ENCODE measurements at regions not wholly inside any gene's neighbourhood (a gene's known extent, or its start where the extent isn't known, plus 50 kb on each side); places are given as distances from the start of the nearest gene placed in this dataset.

- ATAC-seq (ENCODE audit: poor library complexity): no peak
- H3K4me3 ChIP-seq (ENCODE audit: low read length): no peak overlapping the region
- no peak for TF ChIP-seq CTCF (IDR thresholded peaks at IDR 0.05)
- H3K4me1 ChIP-seq (ENCODE audit: insufficient read depth, low read length): no peaks in the 10 kb centered on the region
- ChIA-PET POLR2A (no interaction called here), CTCF (interaction anchor here (0.7 kb wide), 2 partner anchors 34 to 276 kb away, joined by 3 to 4 read pairs; no protein-coding TSS in a partner anchor)
- intact Hi-C loops (cut with DNase I, micrococcal nuclease): no loop called here
- no peaks in the 10 kb centered on the region for H3K27me3 ChIP-seq (ENCODE audit: control insufficient read depth in 1 of 2, insufficient read depth in 2 of 2, low read length in 2 of 2)
- no peaks in the 10 kb centered on the region for H3K4me1 Mint-ChIP-seq (ENCODE audit: low read depth)
- no peaks in the 10 kb centered on the region for H3K36me3 Mint-ChIP-seq (ENCODE audit: low read depth)
- no peak overlapping the region for H3K4me3 Mint-ChIP-seq
- no peak for DNase-seq
- H3K36me3 ChIP-seq (ENCODE audit: insufficient read depth, low read length): no peaks in the 10 kb centered on the region
- H3K27ac Mint-ChIP-seq: no peak overlapping the region
- H3K27me3 Mint-ChIP-seq: no peaks in the 10 kb centered on the region
- no peak overlapping the region for H3K27ac ChIP-seq (ENCODE audit: low read depth in 1 of 2, low read length in 2 of 2)
- H3K9me3 ChIP-seq (ENCODE audit: control insufficient read depth in 1 of 2, insufficient read depth in 1 of 2, low read length in 2 of 2): no peaks in the 10 kb centered on the region
- no peaks in the 10 kb centered on the region for H3K9me3 Mint-ChIP-seq
Observed at GRCh38 chr6:138647006-138647405, 126.6 kb upstream of the CCDC28A start.

GRCh38 chr6:138648127-138648526 lies 125.4 kb upstream of the CCDC28A start:
- intact Hi-C loops (cut with DNase I, micrococcal nuclease): no loop called here
- Histone ChIP-seq H3K27me3 (ENCODE audit: control insufficient read depth in 1 of 2, insufficient read depth in 2 of 2, low read length in 2 of 2) (no peaks in the 10 kb centered on the region), H3K36me3 (ENCODE audit: insufficient read depth, low read length) (no peaks in the 10 kb centered on the region), H3K4me3 (ENCODE audit: low read length) (no peak overlapping the region), H3K9me3 (ENCODE audit: control insufficient read depth in 1 of 2, insufficient read depth in 1 of 2, low read length in 2 of 2) (no peaks in the 10 kb centered on the region), H3K4me1 (ENCODE audit: insufficient read depth, low read length) (no peaks in the 10 kb centered on the region), H3K27ac (ENCODE audit: low read depth in 1 of 2, low read length in 2 of 2) (no peak overlapping the region)
- no peaks in the 10 kb centered on the region for H3K27me3 Mint-ChIP-seq
- ATAC-seq (ENCODE audit: poor library complexity) (no peak), DNase-seq (no peak)
- no peaks in the 10 kb centered on the region for H3K4me1 Mint-ChIP-seq (ENCODE audit: low read depth)
- ChIA-PET POLR2A (no interaction called here), CTCF (interaction anchor here (0.7 to 1.0 kb wide), 2 partner anchors 19 to 72 kb away, joined by 3 read pairs; no protein-coding TSS in a partner anchor)
- H3K4me3 Mint-ChIP-seq: no peak overlapping the region
- H3K27ac Mint-ChIP-seq: no peak overlapping the region
- no peak for TF ChIP-seq CTCF (IDR thresholded peaks at IDR 0.05)
- H3K9me3 Mint-ChIP-seq: no peaks in the 10 kb centered on the region
- no peaks in the 10 kb centered on the region for H3K36me3 Mint-ChIP-seq (ENCODE audit: low read depth)

- H3K9me3 Mint-ChIP-seq: no peaks in the 10 kb centered on the region
- intact Hi-C loops (cut with DNase I, micrococcal nuclease): no loop called here
- CTCF ChIA-PET: no interaction called here
Observed at GRCh38 chr6:138651491-138651890, 122.1 kb upstream of the CCDC28A start.

More at GRCh38 chr6:138651491-138651890, 122.1 kb upstream of the CCDC28A start:
- Histone ChIP-seq H3K27ac (ENCODE audit: low read depth in 1 of 2, low read length in 2 of 2) (no peak overlapping the region), H3K36me3 (ENCODE audit: insufficient read depth, low read length) (no peaks in the 10 kb centered on the region), H3K27me3 (ENCODE audit: control insufficient read depth in 1 of 2, insufficient read depth in 2 of 2, low read length in 2 of 2) (no peaks in the 10 kb centered on the region), H3K9me3 (ENCODE audit: control insufficient read depth in 1 of 2, insufficient read depth in 1 of 2, low read length in 2 of 2) (no peaks in the 10 kb centered on the region), H3K4me1 (ENCODE audit: insufficient read depth, low read length) (no peaks in the 10 kb centered on the region), H3K4me3 (ENCODE audit: low read length) (no peak overlapping the region)
- Mint-ChIP-seq H3K4me1 (ENCODE audit: low read depth) (peaks cover 10% of the 10 kb centered on the region), H3K27me3 (no peaks in the 10 kb centered on the region), H3K4me3 (no peak overlapping the region), H3K36me3 (ENCODE audit: low read depth) (no peaks in the 10 kb centered on the region), H3K27ac (no peak overlapping the region)
- ATAC-seq (ENCODE audit: poor library complexity) (no peak), DNase-seq (no peak)
- POLR2A ChIA-PET: no interaction called here
- TF ChIP-seq CTCF (IDR thresholded peaks at IDR 0.05): no peak

Data from CD4-positive, alpha-beta T cell (primary cell).